IPS DF 6.9 (cell line): ENCODE measurements at regions not wholly inside any gene's neighbourhood (a gene's known extent, or its start where the extent isn't known, plus 50 kb on each side); places are given as distances from the start of the nearest gene placed in this dataset.

Source experiments
- DNase-seq: peaks from one replicate; pipeline ENCODE4 v3.0.0-alpha.2; 2013; ENCODE audit warnings: low read depth, low spot score
- H3K27ac ChIP-seq: one replicate; pipeline ENCODE4 v1.5.1; 2013; ENCODE audit warnings: low read length, control low read depth
- H3K27me3 ChIP-seq: 2 replicates; pipeline ENCODE4 v1.6.1; 2013; ENCODE audit warnings: mild to moderate bottlenecking, low read length; ENCODE audit not compliant: control insufficient read depth, insufficient read depth
- H3K36me3 ChIP-seq: 2 replicates; pipeline ENCODE4 v1.6.1; 2013; ENCODE audit warnings: low read length; ENCODE audit not compliant: control insufficient read depth, insufficient read depth
- H3K4me1 ChIP-seq: 2 replicates; pipeline ENCODE4 v1.6.1; 2013; ENCODE audit warnings: low read length; ENCODE audit not compliant: control insufficient read depth, insufficient read depth
- H3K4me3 ChIP-seq: 2 replicates; pipeline ENCODE4 v1.5.1; 2013; ENCODE audit warnings: mild to moderate bottlenecking, low read length
- H3K9me3 ChIP-seq: 2 replicates; pipeline ENCODE4 v1.6.1; 2013; ENCODE audit warnings: low read length, inconsistent platforms; ENCODE audit not compliant: control insufficient read depth, insufficient read depth
- whole genome bisulfite sequencing: extraction: QIAGEN DNeasy Blood & Tissue Kit; methylation state at CpG from one replicate; pipeline ENCODE4 v1.1.7; 2013; ENCODE audit warnings: mixed read lengths, missing lambda C conversion rate; ENCODE audit not compliant: insufficient read length, insufficient coverage; 5-methylcytosine and 5-hydroxymethylcytosine counted together

GRCh38 chr18:67302043-67302442 lies 214.5 kb downstream of the DSEL start:
- Histone ChIP-seq H3K4me3 (no peak overlapping the region), H3K27ac (no peak overlapping the region), H3K9me3 (no peaks in the 10 kb centered on the region), H3K27me3 (no peaks in the 10 kb centered on the region), H3K4me1 (no peaks in the 10 kb centered on the region), H3K36me3 (no peaks in the 10 kb centered on the region)
- DNase-seq = no peak
- no CpG with 5 or more reads among the region's 1 CpG for WGBS

DNA sequence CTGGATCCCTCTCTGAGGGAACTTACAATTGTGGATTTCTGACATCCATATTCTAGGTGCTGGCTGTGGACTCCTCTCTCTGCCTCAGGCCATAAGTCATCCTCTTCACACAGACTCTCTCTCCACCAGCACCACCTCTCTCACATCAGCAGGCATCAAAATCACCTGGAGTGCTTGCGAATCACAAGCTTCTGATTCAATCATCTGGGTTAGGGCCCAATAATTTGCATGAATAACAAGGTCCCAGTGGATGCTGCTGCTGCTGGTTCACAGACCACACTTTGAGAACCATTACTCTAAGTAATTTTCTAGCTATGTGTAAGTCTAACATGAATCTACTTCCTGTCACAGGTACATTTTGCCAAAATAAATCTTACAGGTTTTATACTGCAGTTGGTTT lies 214.9 kb downstream of the DSEL start:
- H3K9me3 ChIP-seq = no peaks in the 10 kb centered on the region
- WGBS = no CpG with 5 or more reads among the region's 1 CpG
- H3K27me3 ChIP-seq = no peaks in the 10 kb centered on the region
- no peaks in the 10 kb centered on the region for H3K4me1 ChIP-seq
- H3K27ac ChIP-seq = no peak overlapping the region
- DNase-seq = no peak
- H3K36me3 ChIP-seq = no peaks in the 10 kb centered on the region
- no peak overlapping the region for H3K4me3 ChIP-seq

- H3K4me3 ChIP-seq = no peak overlapping the region
- WGBS = no CpG with 5 or more reads among the region's 4 CpGs
- no peak for DNase-seq
- H3K27me3 ChIP-seq = no peaks in the 10 kb centered on the region
- no peaks in the 10 kb centered on the region for H3K36me3 ChIP-seq
- H3K4me1 ChIP-seq = no peaks in the 10 kb centered on the region
- H3K27ac ChIP-seq = no peak overlapping the region
- H3K9me3 ChIP-seq = no peaks in the 10 kb centered on the region
Measured at GRCh38 chr18:67300498-67300897, 216.0 kb downstream of the DSEL start.

- WGBS = no CpG with 5 or more reads among the region's 3 CpGs
- no peaks in the 10 kb centered on the region for H3K36me3 ChIP-seq
- no peaks in the 10 kb centered on the region for H3K27me3 ChIP-seq
Measured at GRCh38 chr18:67292814-67293213, 223.7 kb downstream of the DSEL start.

GRCh38 chr18:67290421-67290820 lies 226.1 kb downstream of the DSEL start:
- whole genome bisulfite sequencing = no CpG with 5 or more reads among the region's 4 CpGs

More at GRCh38 chr18:67292814-67293213, 223.7 kb downstream of the DSEL start:
- Histone ChIP-seq H3K4me1 (no peaks in the 10 kb centered on the region), H3K4me3 (no peak overlapping the region), H3K9me3 (no peaks in the 10 kb centered on the region), H3K27ac (no peak overlapping the region)
- DNase-seq = no peak

GRCh38 chr18:67285583-67285982 lies 230.9 kb downstream of the DSEL start:
- WGBS = no CpG with 5 or more reads among the region's 2 CpGs
- Histone ChIP-seq H3K4me3 (no peak overlapping the region), H3K27me3 (no peaks in the 10 kb centered on the region), H3K4me1 (no peaks in the 10 kb centered on the region), H3K9me3 (no peaks in the 10 kb centered on the region), H3K36me3 (no peaks in the 10 kb centered on the region), H3K27ac (no peak overlapping the region)
- no peak for DNase-seq

More at GRCh38 chr18:67290421-67290820, 226.1 kb downstream of the DSEL start:
- H3K27ac ChIP-seq = no peak overlapping the region
- H3K27me3 ChIP-seq = no peaks in the 10 kb centered on the region
- H3K36me3 ChIP-seq = no peaks in the 10 kb centered on the region
- no peak overlapping the region for H3K4me3 ChIP-seq
- H3K4me1 ChIP-seq = no peaks in the 10 kb centered on the region
- H3K9me3 ChIP-seq = no peaks in the 10 kb centered on the region
- DNase-seq = no peak

- no peak overlapping the region for H3K27ac ChIP-seq
- no peak overlapping the region for H3K4me3 ChIP-seq
- no peak for DNase-seq
- no peaks in the 10 kb centered on the region for H3K27me3 ChIP-seq
- H3K4me1 ChIP-seq = no peaks in the 10 kb centered on the region
- H3K9me3 ChIP-seq = no peaks in the 10 kb centered on the region
- no peaks in the 10 kb centered on the region for H3K36me3 ChIP-seq
Measured at GRCh38 chr18:67282796-67283195, 233.7 kb downstream of the DSEL start.

GRCh38 chr18:67281746-67282145 lies 234.8 kb downstream of the DSEL start:
- H3K9me3 ChIP-seq = no peaks in the 10 kb centered on the region
- no peak for DNase-seq
- H3K4me1 ChIP-seq = no peaks in the 10 kb centered on the region
- H3K27ac ChIP-seq = no peak overlapping the region
- H3K4me3 ChIP-seq = no peak overlapping the region
- WGBS = no CpG with 5 or more reads among the region's 1 CpG
- H3K36me3 ChIP-seq = no peaks in the 10 kb centered on the region
- no peaks in the 10 kb centered on the region for H3K27me3 ChIP-seq

DNA sequence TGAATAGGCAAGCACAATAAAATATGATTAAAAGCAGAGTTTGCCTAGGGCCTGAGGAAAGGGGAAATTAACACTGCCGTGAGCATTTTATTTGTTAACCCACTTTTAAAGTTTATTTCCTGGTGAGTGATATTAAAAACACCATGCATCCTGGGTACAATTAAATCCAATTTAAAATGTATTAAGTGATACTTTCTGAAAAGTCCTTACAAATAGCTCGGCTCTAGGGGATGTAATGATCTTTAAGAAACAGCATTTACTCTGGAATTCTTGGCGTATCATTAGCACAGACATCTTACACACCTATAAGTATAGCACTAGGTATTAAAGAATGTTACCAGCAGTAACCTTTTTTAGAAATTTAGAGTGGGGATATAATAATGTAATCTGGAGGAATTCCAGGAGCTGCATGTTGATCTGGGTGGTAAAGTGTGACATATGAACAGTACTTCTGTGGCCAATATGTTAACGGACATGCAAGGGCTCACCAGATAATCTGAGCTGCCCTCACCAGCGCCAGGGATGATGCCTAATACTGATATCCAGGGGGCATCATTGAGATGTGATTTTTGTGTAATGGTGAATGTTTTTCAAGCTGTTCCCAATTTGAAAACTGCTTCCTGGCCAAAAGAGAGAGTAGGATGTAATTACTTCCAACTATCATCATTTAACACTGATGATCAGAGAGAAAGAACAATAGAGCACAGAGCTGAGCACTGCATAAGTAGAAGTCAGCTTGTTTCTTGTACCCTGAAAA lies 235.9 kb downstream of the DSEL start:
- Histone ChIP-seq H3K9me3 (no peaks in the 10 kb centered on the region), H3K36me3 (no peaks in the 10 kb centered on the region), H3K4me1 (no peaks in the 10 kb centered on the region), H3K27ac (no peak overlapping the region), H3K4me3 (no peak overlapping the region), H3K27me3 (no peaks in the 10 kb centered on the region)
- no CpG with 5 or more reads among the region's 5 CpGs for WGBS
- no peak for DNase-seq

DNA sequence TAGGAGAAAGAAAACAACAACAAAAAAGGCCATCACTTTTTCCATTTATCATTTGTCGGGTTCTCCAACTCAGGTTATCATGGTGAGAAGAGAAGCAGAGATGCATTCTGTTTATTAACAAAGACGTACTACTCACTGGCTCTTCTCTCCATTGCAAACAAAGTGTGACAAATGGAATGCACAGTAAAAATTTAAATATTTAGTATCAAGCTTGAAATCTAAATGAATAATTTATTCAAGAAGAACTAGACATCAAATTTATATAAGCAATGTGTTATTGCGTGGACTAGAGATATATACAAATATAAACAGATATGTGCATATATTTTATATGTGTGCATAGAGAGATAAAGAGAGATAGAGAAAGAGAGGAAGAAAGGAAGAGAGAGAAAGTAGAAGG lies 236.5 kb downstream of the DSEL start:
- no CpG with 5 or more reads among the region's 3 CpGs for WGBS
- Histone ChIP-seq H3K4me1 (no peaks in the 10 kb centered on the region), H3K9me3 (no peaks in the 10 kb centered on the region), H3K4me3 (no peak overlapping the region), H3K36me3 (no peaks in the 10 kb centered on the region), H3K27me3 (no peaks in the 10 kb centered on the region), H3K27ac (no peak overlapping the region)
- no peak for DNase-seq

DNA sequence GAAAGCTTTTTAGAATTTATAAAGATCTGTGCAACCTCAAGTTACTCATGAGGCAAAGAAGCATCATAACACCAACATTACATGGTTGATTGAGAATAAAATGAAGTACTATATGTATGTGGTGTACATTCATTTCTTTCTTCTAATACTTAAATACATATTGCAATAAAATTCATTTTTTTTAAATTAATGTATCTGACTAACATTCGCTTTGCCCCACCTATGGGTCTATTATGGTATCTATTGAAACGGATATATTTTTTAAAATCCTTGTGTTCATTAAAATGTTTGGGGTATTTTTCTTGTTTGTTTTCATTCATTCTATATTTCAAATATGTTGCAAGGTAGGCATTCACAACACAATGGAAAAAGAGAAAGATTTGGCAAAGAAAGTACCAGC lies 237.5 kb downstream of the DSEL start:
- no peak overlapping the region for H3K27ac ChIP-seq
- WGBS = no CpG with 5 or more reads among the region's 2 CpGs
- DNase-seq = no peak
- no peaks in the 10 kb centered on the region for H3K9me3 ChIP-seq
- no peaks in the 10 kb centered on the region for H3K36me3 ChIP-seq
- no peaks in the 10 kb centered on the region for H3K4me1 ChIP-seq
- H3K27me3 ChIP-seq = no peaks in the 10 kb centered on the region
- H3K4me3 ChIP-seq = no peak overlapping the region
